ENCODE measurements at regions not wholly inside any gene's neighbourhood (a gene's known extent, or its start where the extent isn't known, plus 50 kb on each side); places are given as distances from the start of the nearest gene placed in this dataset.
"Not testable (repeated sequence)": the region's sequence is repeated elsewhere in the genome, so short reads cannot be mapped to it uniquely, and the experiment has no call there.

- H3K4me3 ChIP-seq (ENCODE audit: low read depth, low read length): no peak overlapping the region
- no peak for TF ChIP-seq CTCF (IDR thresholded peaks at IDR 0.05; ENCODE audit: low read depth, low read length)
Observed at GRCh38 chr14:83624541-83624940, 1905.4 kb upstream of the FLRT2 start.

- TF ChIP-seq CTCF (IDR thresholded peaks at IDR 0.05; ENCODE audit: low read depth, low read length): no peak
- H3K4me3 ChIP-seq (ENCODE audit: low read depth, low read length): no peak overlapping the region
Observed at GRCh38 chr14:83632375-83632774, 1897.6 kb upstream of the FLRT2 start.

- H3K4me3 ChIP-seq (ENCODE audit: low read depth, low read length): no peak overlapping the region
Observed at GRCh38 chr14:83638748-83639504, 1891.0 kb upstream of the FLRT2 start.

GRCh38 chr14:83639505-83639875 lies 1890.5 kb upstream of the FLRT2 start:
- not testable (repeated sequence) for H3K4me3 ChIP-seq (ENCODE audit: low read depth, low read length)

More at GRCh38 chr14:83638748-83639504, 1891.0 kb upstream of the FLRT2 start:
- TF ChIP-seq CTCF (IDR thresholded peaks at IDR 0.05; ENCODE audit: low read depth, low read length): no peak

GRCh38 chr14:83646228-83646627 lies 1883.7 kb upstream of the FLRT2 start:
- no peak overlapping the region for H3K4me3 ChIP-seq (ENCODE audit: low read depth, low read length)
- TF ChIP-seq CTCF (IDR thresholded peaks at IDR 0.05; ENCODE audit: low read depth, low read length): no peak

GRCh38 chr14:83660597-83660996 lies 1869.3 kb upstream of the FLRT2 start:
- no peak overlapping the region for H3K4me3 ChIP-seq (ENCODE audit: low read depth, low read length)
- no peak for TF ChIP-seq CTCF (IDR thresholded peaks at IDR 0.05; ENCODE audit: low read depth, low read length)

- no peak overlapping the region for H3K4me3 ChIP-seq (ENCODE audit: low read depth, low read length)
- no peak for TF ChIP-seq CTCF (IDR thresholded peaks at IDR 0.05; ENCODE audit: low read depth, low read length)
Observed at GRCh38 chr14:83664389-83664788, 1865.6 kb upstream of the FLRT2 start.

GRCh38 chr14:83689265-83689664 lies 1840.7 kb upstream of the FLRT2 start:
- no peak overlapping the region for H3K4me3 ChIP-seq (ENCODE audit: low read depth, low read length)
- no peak for TF ChIP-seq CTCF (IDR thresholded peaks at IDR 0.05; ENCODE audit: low read depth, low read length)

Data from WI38 (cell line).